ENCODE measurements at regions not wholly inside any gene's neighbourhood (a gene's known extent, or its start where the extent isn't known, plus 50 kb on each side); places are given as distances from the start of the nearest gene placed in this dataset.
A peak's percentile ranks its signal among the peaks of the same experiment; 100 is the strongest.

DNA sequence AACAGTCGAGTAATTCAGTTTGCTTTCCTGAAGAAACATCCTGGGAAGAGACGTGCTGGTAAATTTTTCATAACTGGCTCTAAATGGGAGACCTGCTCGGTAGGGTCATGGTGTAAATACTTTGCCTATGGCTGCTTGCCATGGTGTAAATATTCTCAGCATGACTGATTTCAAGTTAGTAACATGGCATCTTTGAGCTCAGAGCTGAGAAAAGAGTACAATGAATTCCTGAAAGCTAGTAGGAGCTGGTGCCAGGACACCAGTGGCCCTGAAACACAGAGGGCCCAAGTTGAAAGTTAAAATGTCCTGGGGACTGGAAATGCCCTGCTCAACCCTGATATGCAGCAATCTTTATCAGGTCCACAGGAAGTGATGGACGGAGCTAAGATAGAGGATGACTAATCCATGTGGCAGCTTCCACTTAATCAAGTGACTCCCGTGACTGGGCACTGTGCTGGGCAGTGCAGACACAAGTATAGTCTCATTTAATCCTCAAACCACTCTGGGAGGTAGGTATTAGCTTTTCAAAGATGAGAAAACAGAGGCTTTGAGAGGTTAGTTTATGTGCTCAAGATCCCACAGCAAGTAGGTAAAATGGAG, 130.1 kb upstream of the ADAMTS18 start:
- no CpG with 5 or more reads among the region's 5 CpGs for WGBS (ENCODE audit: extremely low coverage, insufficient coverage, low lambda C conversion rate)
- Histone ChIP-seq H4K5ac (ENCODE audit: low read length) (no peak overlapping the region), H2BK120ac (ENCODE audit: low read depth, low read length) (no peak overlapping the region), H3K36me3 (ENCODE audit: control insufficient read depth, insufficient read depth, low read length) (no peaks in the 10 kb centered on the region), H3K18ac (ENCODE audit: low read length) (no peak overlapping the region), H3K23ac (ENCODE audit: low read length) (no peak overlapping the region), H3K27ac (ENCODE audit: low read depth, low read length) (no peak overlapping the region), H2AK5ac (ENCODE audit: low read length) (no peak overlapping the region), H3K27me3 (ENCODE audit: insufficient read depth, low read length, poor library complexity) (no peaks in the 10 kb centered on the region), H3K79me1 (ENCODE audit: low read length) (no peaks in the 10 kb centered on the region), H2BK5ac (ENCODE audit: low read length) (no peak overlapping the region), H3K4me2 (ENCODE audit: low read length) (no peak overlapping the region), H3K4ac (ENCODE audit: low read depth, low read length) (no peak overlapping the region), H3K4me1 (ENCODE audit: control insufficient read depth, low read depth, low read length) (no peaks in the 10 kb centered on the region), H3K56ac (ENCODE audit: low read length) (no peak overlapping the region), H3K4me3 (ENCODE audit: low read length) (no peak overlapping the region), H2BK15ac (replicated peaks; ENCODE audit: low read depth) (no peak overlapping the region), H4K8ac (ENCODE audit: low read depth, low read length) (no peak overlapping the region), H3K9ac (ENCODE audit: low read length) (no peak overlapping the region), H3K79me2 (ENCODE audit: control insufficient read depth, insufficient read depth, low read length) (no peaks in the 10 kb centered on the region)
- DNase-seq: peak; percentile 52

DNA sequence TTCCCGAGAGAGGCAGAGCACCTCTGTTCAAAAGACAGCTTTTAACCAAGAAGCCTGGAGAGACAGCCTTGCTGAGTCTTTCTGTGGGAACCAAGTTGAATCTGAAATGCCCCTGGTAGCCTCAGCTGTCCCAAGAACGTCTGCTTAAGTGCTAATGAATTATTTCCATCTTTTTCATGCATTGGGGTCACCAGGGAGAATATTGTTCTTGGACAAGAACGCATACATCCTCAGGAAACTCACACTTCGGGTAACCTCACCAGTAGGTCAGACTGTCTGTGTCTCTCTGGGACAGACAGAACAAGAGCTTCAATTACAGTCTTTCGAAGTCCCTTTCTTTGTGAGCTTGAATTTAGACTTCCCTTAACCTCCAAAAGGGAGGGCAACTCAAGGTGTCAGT, 134.6 kb upstream of the ADAMTS18 start:
- Histone ChIP-seq H3K27me3 (ENCODE audit: insufficient read depth, low read length, poor library complexity) (no peaks in the 10 kb centered on the region), H3K18ac (ENCODE audit: low read length) (no peak overlapping the region), H4K8ac (ENCODE audit: low read depth, low read length) (no peak overlapping the region), H2BK120ac (ENCODE audit: low read depth, low read length) (no peak overlapping the region), H3K4me3 (ENCODE audit: low read length) (no peak overlapping the region), H4K5ac (ENCODE audit: low read length) (no peak overlapping the region), H2BK15ac (replicated peaks; ENCODE audit: low read depth) (no peak overlapping the region), H3K56ac (ENCODE audit: low read length) (no peak overlapping the region), H3K4ac (ENCODE audit: low read depth, low read length) (no peak overlapping the region), H3K4me2 (ENCODE audit: low read length) (no peak overlapping the region), H3K23ac (ENCODE audit: low read length) (no peak overlapping the region), H2BK5ac (ENCODE audit: low read length) (no peak overlapping the region), H3K36me3 (ENCODE audit: control insufficient read depth, insufficient read depth, low read length) (no peaks in the 10 kb centered on the region), H2AK5ac (ENCODE audit: low read length) (no peak overlapping the region), H3K4me1 (ENCODE audit: control insufficient read depth, low read depth, low read length) (no peaks in the 10 kb centered on the region), H3K79me1 (ENCODE audit: low read length) (no peaks in the 10 kb centered on the region), H3K9ac (ENCODE audit: low read length) (no peak overlapping the region), H3K79me2 (ENCODE audit: control insufficient read depth, insufficient read depth, low read length) (no peaks in the 10 kb centered on the region), H3K27ac (ENCODE audit: low read depth, low read length) (no peak overlapping the region)
- DNase-seq: no peak
- WGBS (ENCODE audit: extremely low coverage, insufficient coverage, low lambda C conversion rate): no CpG with 5 or more reads among the region's 5 CpGs

DNA sequence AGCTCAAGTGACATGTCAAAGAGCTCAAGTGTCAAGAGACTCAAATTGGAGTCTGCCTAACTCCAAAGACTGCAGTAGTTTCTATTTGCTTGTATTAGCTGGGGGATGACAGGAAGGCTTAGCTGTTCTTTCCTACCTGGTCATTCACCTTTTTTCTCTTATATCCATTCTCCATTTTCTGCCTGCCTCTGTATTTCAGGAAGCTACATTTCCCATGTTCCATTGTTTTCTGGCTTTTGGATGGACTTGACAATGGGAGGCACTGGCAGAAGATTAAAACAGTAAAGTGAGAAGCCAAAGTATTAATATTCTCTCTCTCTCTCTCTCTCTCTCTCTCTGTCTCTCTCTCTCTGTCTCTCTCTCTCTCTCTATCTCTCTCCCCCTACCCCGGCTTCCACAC, 135.7 kb upstream of the ADAMTS18 start:
- no peak for DNase-seq
- Histone ChIP-seq H3K4ac (ENCODE audit: low read depth, low read length) (no peak overlapping the region), H3K4me3 (ENCODE audit: low read length) (no peak overlapping the region), H3K79me2 (ENCODE audit: control insufficient read depth, insufficient read depth, low read length) (no peaks in the 10 kb centered on the region), H3K9ac (ENCODE audit: low read length) (no peak overlapping the region), H2BK5ac (ENCODE audit: low read length) (no peak overlapping the region), H3K27ac (ENCODE audit: low read depth, low read length) (no peak overlapping the region), H2AK5ac (ENCODE audit: low read length) (no peak overlapping the region), H3K4me2 (ENCODE audit: low read length) (no peak overlapping the region), H4K5ac (ENCODE audit: low read length) (no peak overlapping the region), H3K79me1 (ENCODE audit: low read length) (no peaks in the 10 kb centered on the region), H3K56ac (ENCODE audit: low read length) (no peak overlapping the region), H3K4me1 (ENCODE audit: control insufficient read depth, low read depth, low read length) (no peaks in the 10 kb centered on the region), H3K18ac (ENCODE audit: low read length) (no peak overlapping the region), H3K27me3 (ENCODE audit: insufficient read depth, low read length, poor library complexity) (no peaks in the 10 kb centered on the region), H2BK120ac (ENCODE audit: low read depth, low read length) (no peak overlapping the region), H2BK15ac (replicated peaks; ENCODE audit: low read depth) (no peak overlapping the region), H4K8ac (ENCODE audit: low read depth, low read length) (no peak overlapping the region), H3K36me3 (ENCODE audit: control insufficient read depth, insufficient read depth, low read length) (no peaks in the 10 kb centered on the region), H3K23ac (ENCODE audit: low read length) (no peak overlapping the region)
- no CpG with 5 or more reads among the region's 1 CpG for WGBS (ENCODE audit: extremely low coverage, insufficient coverage, low lambda C conversion rate)

DNA sequence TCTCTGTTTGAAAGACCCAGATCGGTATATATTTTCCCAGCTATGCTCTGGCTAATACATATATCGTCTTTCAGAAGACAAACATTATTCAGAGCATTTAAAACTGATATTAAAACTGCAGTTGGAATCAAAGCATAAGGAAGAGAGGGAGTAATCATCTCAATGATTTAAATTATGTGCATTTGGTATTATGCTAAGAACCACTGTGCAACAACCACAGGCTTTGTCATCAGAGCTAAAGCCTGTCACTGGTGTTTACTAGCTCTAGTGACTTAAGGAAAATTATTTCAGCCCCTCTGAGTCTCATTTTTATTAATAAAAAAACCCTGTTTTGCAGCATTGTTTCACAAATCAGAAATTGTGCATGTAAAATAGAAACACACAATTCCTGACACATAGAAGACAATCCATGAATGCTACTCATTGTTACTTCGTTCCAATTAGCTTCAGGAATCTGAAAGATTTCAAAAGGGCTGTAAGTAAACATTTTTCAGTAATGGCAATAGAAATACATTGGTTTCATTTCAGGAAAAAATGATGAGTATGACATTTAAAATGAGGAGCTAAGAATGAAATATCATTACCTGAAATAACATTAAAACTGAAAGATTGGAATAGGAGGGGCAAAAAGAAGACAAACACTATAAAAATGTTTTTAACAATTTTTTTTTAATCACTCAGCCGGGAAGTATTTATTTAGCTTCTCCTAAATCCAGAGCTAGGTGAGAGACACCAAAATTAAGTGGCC, 136.5 kb upstream of the ADAMTS18 start:
- H2BK5ac ChIP-seq (ENCODE audit: low read length): no peak overlapping the region
- DNase-seq: no peak
- H2BK120ac ChIP-seq (ENCODE audit: low read depth, low read length): no peak overlapping the region
- H3K36me3 ChIP-seq (ENCODE audit: control insufficient read depth, insufficient read depth, low read length): no peaks in the 10 kb centered on the region
- H3K4me2 ChIP-seq (ENCODE audit: low read length): no peak overlapping the region
- no peak overlapping the region for H3K18ac ChIP-seq (ENCODE audit: low read length)
- no peaks in the 10 kb centered on the region for H3K4me1 ChIP-seq (ENCODE audit: control insufficient read depth, low read depth, low read length)
- H3K56ac ChIP-seq (ENCODE audit: low read length): no peak overlapping the region
- H3K27me3 ChIP-seq (ENCODE audit: insufficient read depth, low read length, poor library complexity): no peaks in the 10 kb centered on the region
- H3K4ac ChIP-seq (ENCODE audit: low read depth, low read length): no peak overlapping the region
- no peak overlapping the region for H4K8ac ChIP-seq (ENCODE audit: low read depth, low read length)
- no peaks in the 10 kb centered on the region for H3K79me2 ChIP-seq (ENCODE audit: control insufficient read depth, insufficient read depth, low read length)
- H3K23ac ChIP-seq (ENCODE audit: low read length): no peak overlapping the region
- H3K4me3 ChIP-seq (ENCODE audit: low read length): no peak overlapping the region
- no peak overlapping the region for H3K9ac ChIP-seq (ENCODE audit: low read length)
- no peak overlapping the region for H4K5ac ChIP-seq (ENCODE audit: low read length)
- no peak overlapping the region for H2BK15ac ChIP-seq (replicated peaks; ENCODE audit: low read depth)
- no peak overlapping the region for H3K27ac ChIP-seq (ENCODE audit: low read depth, low read length)
- no CpG with 5 or more reads among the region's 4 CpGs for WGBS (ENCODE audit: extremely low coverage, insufficient coverage, low lambda C conversion rate)
- no peaks in the 10 kb centered on the region for H3K79me1 ChIP-seq (ENCODE audit: low read length)
- H2AK5ac ChIP-seq (ENCODE audit: low read length): no peak overlapping the region

DNA sequence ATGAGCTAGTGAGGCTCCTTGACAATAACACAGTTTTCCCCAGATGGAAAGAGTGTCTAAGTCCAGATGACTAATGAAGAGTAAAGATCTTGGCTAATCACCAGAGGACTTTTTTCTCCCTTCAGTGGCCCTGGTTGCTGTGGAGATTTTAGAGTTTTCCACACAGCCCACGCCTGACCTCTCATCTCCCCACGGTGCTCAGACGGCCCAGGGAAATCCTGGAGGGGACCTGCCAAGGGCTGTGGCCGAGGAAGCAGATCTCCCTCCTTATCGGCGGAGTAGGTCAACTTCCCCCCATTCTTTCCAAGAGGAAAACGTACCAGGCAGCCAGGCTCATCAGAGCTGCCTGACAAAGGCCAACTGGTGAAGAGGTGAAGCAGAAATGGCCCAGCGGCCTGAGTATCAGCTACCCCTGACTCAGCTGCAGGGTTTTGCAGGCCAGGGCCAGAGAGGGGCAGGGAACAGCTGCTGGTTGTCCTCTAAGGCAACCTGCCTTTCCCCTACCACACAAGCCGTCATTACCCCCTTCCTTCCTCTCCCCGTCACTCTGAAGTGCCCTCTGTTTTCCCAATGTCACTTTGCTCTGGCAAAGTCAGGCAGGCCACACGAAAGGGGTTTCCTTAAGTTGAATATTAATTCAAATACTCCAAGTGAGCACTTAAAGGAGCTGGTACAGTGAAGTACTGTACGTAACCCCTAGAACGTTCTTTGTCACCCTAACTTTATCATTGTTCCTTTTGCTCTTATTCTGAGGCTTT, 140.2 kb upstream of the ADAMTS18 start:
- H4K8ac ChIP-seq (ENCODE audit: low read depth, low read length): no peak overlapping the region
- no peaks in the 10 kb centered on the region for H3K36me3 ChIP-seq (ENCODE audit: control insufficient read depth, insufficient read depth, low read length)
- H2BK120ac ChIP-seq (ENCODE audit: low read depth, low read length): no peak overlapping the region
- DNase-seq: no peak
- no peak overlapping the region for H3K18ac ChIP-seq (ENCODE audit: low read length)
- no peak overlapping the region for H3K27ac ChIP-seq (ENCODE audit: low read depth, low read length)
- no peak overlapping the region for H3K4me2 ChIP-seq (ENCODE audit: low read length)
- H3K23ac ChIP-seq (ENCODE audit: low read length): no peak overlapping the region
- no peak overlapping the region for H2BK5ac ChIP-seq (ENCODE audit: low read length)
- H3K79me2 ChIP-seq (ENCODE audit: control insufficient read depth, insufficient read depth, low read length): no peaks in the 10 kb centered on the region
- no peak overlapping the region for H4K5ac ChIP-seq (ENCODE audit: low read length)
- no peak overlapping the region for H3K9ac ChIP-seq (ENCODE audit: low read length)
- no peaks in the 10 kb centered on the region for H3K4me1 ChIP-seq (ENCODE audit: control insufficient read depth, low read depth, low read length)
- H3K4me3 ChIP-seq (ENCODE audit: low read length): no peak overlapping the region
- H3K79me1 ChIP-seq (ENCODE audit: low read length): no peaks in the 10 kb centered on the region
- H2AK5ac ChIP-seq (ENCODE audit: low read length): no peak overlapping the region
- no peaks in the 10 kb centered on the region for H3K27me3 ChIP-seq (ENCODE audit: insufficient read depth, low read length, poor library complexity)
- no peak overlapping the region for H2BK15ac ChIP-seq (replicated peaks; ENCODE audit: low read depth)
- no peak overlapping the region for H3K4ac ChIP-seq (ENCODE audit: low read depth, low read length)
- H3K56ac ChIP-seq (ENCODE audit: low read length): no peak overlapping the region
- no CpG with 5 or more reads among the region's 13 CpGs for WGBS (ENCODE audit: extremely low coverage, insufficient coverage, low lambda C conversion rate)

All from mesendoderm (in vitro differentiated cells).